ENCODE measurements at regions not wholly inside any gene's neighbourhood (a gene's known extent, or its start where the extent isn't known, plus 50 kb on each side); places are given as distances from the start of the nearest gene placed in this dataset.

- no peaks in the 10 kb centered on the region for H3K4me1 ChIP-seq
- no peak for ATAC-seq
- H3K9me3 ChIP-seq, result no peaks in the 10 kb centered on the region
- intact Hi-C loops (cut with DNase I), result no loop called here
- no peak for DNase-seq
- WGBS (ENCODE audit: insufficient coverage, low coverage, low lambda C conversion rate, missing lambda C conversion rate), result 59% methylated on average over 2 of the region's 2 CpGs
- no peaks in the 10 kb centered on the region for H3K27me3 ChIP-seq
- H3K36me3 ChIP-seq, result no peaks in the 10 kb centered on the region
- TF ChIP-seq CTCF (IDR thresholded peaks at IDR 0.05) (no peak), POLR2A (IDR thresholded peaks at IDR 0.05) (no peak)
- no peak overlapping the region for H3K4me3 ChIP-seq
- no peak overlapping the region for H3K27ac ChIP-seq
These were observed 54.6 kb upstream of the EOLA2 start for GRCh38 chrX:149992918-149993317.

- TF ChIP-seq POLR2A (IDR thresholded peaks at IDR 0.05), result no peak
- no peak for TF ChIP-seq CTCF (IDR thresholded peaks at IDR 0.05)
- Histone ChIP-seq H3K27ac (no peak overlapping the region), H3K4me3 (no peak overlapping the region), H3K4me1 (no peaks in the 10 kb centered on the region), H3K36me3 (no peaks in the 10 kb centered on the region), H3K27me3 (no peaks in the 10 kb centered on the region), H3K9me3 (no peaks in the 10 kb centered on the region)
- ATAC-seq (no peak), DNase-seq (no peak)
- WGBS (ENCODE audit: insufficient coverage, low coverage, low lambda C conversion rate, missing lambda C conversion rate), result 58% methylated on average over 3 of the region's 4 CpGs
- intact Hi-C loops (cut with DNase I), result no loop called here
These were observed 55.7 kb upstream of the EOLA2 start for GRCh38 chrX:149993989-149994388.

- intact Hi-C loops (cut with DNase I), result no loop called here
- Histone ChIP-seq H3K9me3 (no peaks in the 10 kb centered on the region), H3K36me3 (no peaks in the 10 kb centered on the region), H3K4me1 (no peaks in the 10 kb centered on the region), H3K4me3 (no peak overlapping the region), H3K27me3 (no peaks in the 10 kb centered on the region), H3K27ac (no peak overlapping the region)
- WGBS (ENCODE audit: insufficient coverage, low coverage, low lambda C conversion rate, missing lambda C conversion rate), result 48% methylated on average over 4 of the region's 4 CpGs
- no peak for ATAC-seq
- no peak for DNase-seq
- no peak for TF ChIP-seq CTCF (IDR thresholded peaks at IDR 0.05)
- TF ChIP-seq POLR2A (IDR thresholded peaks at IDR 0.05), result no peak
These were observed 58.2 kb upstream of the EOLA2 start for GRCh38 chrX:149996515-149996914.

- no peak for DNase-seq
- ATAC-seq, result no peak
- intact Hi-C loops (cut with DNase I), result no loop called here
- Histone ChIP-seq H3K27me3 (no peaks in the 10 kb centered on the region), H3K9me3 (no peaks in the 10 kb centered on the region), H3K27ac (no peak overlapping the region), H3K4me3 (no peak overlapping the region), H3K4me1 (no peaks in the 10 kb centered on the region), H3K36me3 (no peaks in the 10 kb centered on the region)
- TF ChIP-seq POLR2A (IDR thresholded peaks at IDR 0.05) (no peak), CTCF (IDR thresholded peaks at IDR 0.05) (no peak)
- 53% methylated on average over 2 of the region's 2 CpGs for WGBS (ENCODE audit: insufficient coverage, low coverage, low lambda C conversion rate, missing lambda C conversion rate)
These were observed 66.7 kb upstream of the EOLA2 start for GRCh38 chrX:150005027-150005426.

GRCh38 chrX:150007356-150007755 lies 69.1 kb upstream of the EOLA2 start:
- 26% methylated on average over 2 of the region's 2 CpGs for WGBS (ENCODE audit: insufficient coverage, low coverage, low lambda C conversion rate, missing lambda C conversion rate)
- H3K36me3 ChIP-seq, result no peaks in the 10 kb centered on the region
- H3K27me3 ChIP-seq, result no peaks in the 10 kb centered on the region
- no peak overlapping the region for H3K4me3 ChIP-seq
- DNase-seq, result no peak
- intact Hi-C loops (cut with DNase I), result no loop called here
- no peak for ATAC-seq
- no peaks in the 10 kb centered on the region for H3K9me3 ChIP-seq
- TF ChIP-seq CTCF (IDR thresholded peaks at IDR 0.05), result no peak
- TF ChIP-seq POLR2A (IDR thresholded peaks at IDR 0.05), result no peak
- H3K27ac ChIP-seq, result no peak overlapping the region
- H3K4me1 ChIP-seq, result no peaks in the 10 kb centered on the region

Data from right lobe of liver (tissue), 6 donors.